ENCODE measurements at regions not wholly inside any gene's neighbourhood (a gene's known extent, or its start where the extent isn't known, plus 50 kb on each side); places are given as distances from the start of the nearest gene placed in this dataset.
"Not testable (repeated sequence)": the region's sequence is repeated elsewhere in the genome, so short reads cannot be mapped to it uniquely, and the experiment has no call there.

- Histone ChIP-seq H3K27ac (ENCODE audit: low read depth, low read length) (no peak overlapping the region), H3K4me3 (ENCODE audit: low read depth in 1 of 2, low read length in 2 of 2) (no peak overlapping the region), H3K36me3 (ENCODE audit: control insufficient read depth in 1 of 2, insufficient read depth in 2 of 2, low read length in 2 of 2) (no peaks in the 10 kb centered on the region), H3K9ac (ENCODE audit: low read depth in 1 of 2, low read length in 2 of 2) (no peak overlapping the region), H3K27me3 (ENCODE audit: control insufficient read depth in 1 of 2, insufficient read depth in 2 of 2, low read length in 2 of 2) (no peaks in the 10 kb centered on the region), H3K9me3 (ENCODE audit: control insufficient read depth in 1 of 2, low read length in 2 of 2) (no peaks in the 10 kb centered on the region), H3K4me1 (ENCODE audit: control insufficient read depth in 1 of 2, insufficient read depth in 2 of 2, low read length in 2 of 2) (no peaks in the 10 kb centered on the region)
These were observed 391.0 kb downstream of the RAP2B start for GRCh38 chr3:153552887-153553604.

DNA sequence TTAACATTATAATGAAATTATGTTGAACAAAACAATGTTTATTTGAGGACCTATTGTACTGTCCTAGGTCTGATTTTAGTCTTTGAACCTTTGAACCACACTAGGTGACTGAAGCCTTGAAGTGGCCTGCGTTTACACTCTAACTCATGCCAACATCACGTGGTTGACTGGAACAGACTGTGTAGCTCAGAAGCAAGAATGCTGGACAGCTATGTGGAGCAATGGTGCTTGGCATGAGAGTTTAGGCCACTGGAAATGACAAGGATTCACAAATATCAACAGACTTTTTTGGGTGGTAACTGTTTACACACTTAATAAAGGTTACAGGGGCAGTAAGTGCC, 391.5 kb downstream of the RAP2B start:
- Histone ChIP-seq H3K9me3 (ENCODE audit: control insufficient read depth in 1 of 2, low read length in 2 of 2) (no peaks in the 10 kb centered on the region), H3K27ac (ENCODE audit: low read depth, low read length) (no peak overlapping the region), H3K4me1 (ENCODE audit: control insufficient read depth in 1 of 2, insufficient read depth in 2 of 2, low read length in 2 of 2) (no peaks in the 10 kb centered on the region), H3K9ac (ENCODE audit: low read depth in 1 of 2, low read length in 2 of 2) (no peak overlapping the region), H3K36me3 (ENCODE audit: control insufficient read depth in 1 of 2, insufficient read depth in 2 of 2, low read length in 2 of 2) (no peaks in the 10 kb centered on the region), H3K4me3 (ENCODE audit: low read depth in 1 of 2, low read length in 2 of 2) (no peak overlapping the region), H3K27me3 (ENCODE audit: control insufficient read depth in 1 of 2, insufficient read depth in 2 of 2, low read length in 2 of 2) (no peaks in the 10 kb centered on the region)

GRCh38 chr3:153555919-153556318, 393.9 kb downstream of the RAP2B start:
- no peaks in the 10 kb centered on the region for H3K4me1 ChIP-seq (ENCODE audit: control insufficient read depth in 1 of 2, insufficient read depth in 2 of 2, low read length in 2 of 2)
- no peaks in the 10 kb centered on the region for H3K27me3 ChIP-seq (ENCODE audit: control insufficient read depth in 1 of 2, insufficient read depth in 2 of 2, low read length in 2 of 2)
- H3K36me3 ChIP-seq (ENCODE audit: control insufficient read depth in 1 of 2, insufficient read depth in 2 of 2, low read length in 2 of 2) = no peaks in the 10 kb centered on the region
- H3K27ac ChIP-seq (ENCODE audit: low read depth, low read length) = no peak overlapping the region
- H3K9ac ChIP-seq (ENCODE audit: low read depth in 1 of 2, low read length in 2 of 2) = no peak overlapping the region
- H3K9me3 ChIP-seq (ENCODE audit: control insufficient read depth in 1 of 2, low read length in 2 of 2) = no peaks in the 10 kb centered on the region
- H3K4me3 ChIP-seq (ENCODE audit: low read depth in 1 of 2, low read length in 2 of 2) = no peak overlapping the region

DNA sequence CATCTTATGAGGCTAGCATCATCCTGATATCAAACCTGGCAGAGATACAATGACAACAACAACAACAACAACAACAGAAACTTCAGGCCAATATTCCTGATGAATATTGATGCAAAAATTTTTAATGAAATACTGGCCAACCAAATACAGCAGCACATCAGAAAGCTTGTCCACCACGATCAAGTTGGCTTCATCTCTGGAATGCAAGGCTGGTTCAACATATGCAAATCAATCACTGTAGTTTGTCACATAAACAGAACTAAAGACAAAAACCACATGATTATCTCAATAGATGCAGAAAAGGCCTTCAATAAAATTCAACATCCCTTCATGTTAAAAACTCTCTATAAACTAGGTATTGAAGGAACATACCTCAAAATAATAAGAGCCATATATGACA, 397.3 kb downstream of the RAP2B start:
- H3K36me3 ChIP-seq (ENCODE audit: control insufficient read depth in 1 of 2, insufficient read depth in 2 of 2, low read length in 2 of 2); H3K9ac ChIP-seq (ENCODE audit: low read depth in 1 of 2, low read length in 2 of 2); H3K27ac ChIP-seq (ENCODE audit: low read depth, low read length); H3K9me3 ChIP-seq (ENCODE audit: control insufficient read depth in 1 of 2, low read length in 2 of 2); H3K4me3 ChIP-seq (ENCODE audit: low read depth in 1 of 2, low read length in 2 of 2); H3K4me1 ChIP-seq (ENCODE audit: control insufficient read depth in 1 of 2, insufficient read depth in 2 of 2, low read length in 2 of 2); H3K27me3 ChIP-seq (ENCODE audit: control insufficient read depth in 1 of 2, insufficient read depth in 2 of 2, low read length in 2 of 2): not testable (repeated sequence)

DNA sequence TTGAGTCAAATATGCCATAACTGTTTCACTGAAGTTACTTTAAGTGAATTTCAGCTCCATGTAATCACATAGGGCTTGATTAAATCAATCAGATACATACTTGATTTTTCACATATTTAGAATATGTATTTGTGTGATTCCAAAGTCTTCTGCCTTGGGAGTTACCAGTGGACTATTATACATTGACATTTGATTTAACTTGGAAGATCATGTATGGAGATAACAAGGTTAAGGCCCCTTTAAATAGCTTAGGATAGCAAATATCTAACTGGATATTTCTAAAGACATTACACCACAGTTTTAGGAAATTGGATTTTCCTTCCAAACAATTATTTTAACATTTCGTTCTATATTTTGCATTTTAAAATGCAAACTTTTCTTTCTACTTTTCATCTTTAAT, 405.0 kb downstream of the RAP2B start:
- H3K27me3 ChIP-seq (ENCODE audit: control insufficient read depth in 1 of 2, insufficient read depth in 2 of 2, low read length in 2 of 2) = no peaks in the 10 kb centered on the region
- H3K36me3 ChIP-seq (ENCODE audit: control insufficient read depth in 1 of 2, insufficient read depth in 2 of 2, low read length in 2 of 2) = no peaks in the 10 kb centered on the region
- H3K4me1 ChIP-seq (ENCODE audit: control insufficient read depth in 1 of 2, insufficient read depth in 2 of 2, low read length in 2 of 2) = no peaks in the 10 kb centered on the region

DNA sequence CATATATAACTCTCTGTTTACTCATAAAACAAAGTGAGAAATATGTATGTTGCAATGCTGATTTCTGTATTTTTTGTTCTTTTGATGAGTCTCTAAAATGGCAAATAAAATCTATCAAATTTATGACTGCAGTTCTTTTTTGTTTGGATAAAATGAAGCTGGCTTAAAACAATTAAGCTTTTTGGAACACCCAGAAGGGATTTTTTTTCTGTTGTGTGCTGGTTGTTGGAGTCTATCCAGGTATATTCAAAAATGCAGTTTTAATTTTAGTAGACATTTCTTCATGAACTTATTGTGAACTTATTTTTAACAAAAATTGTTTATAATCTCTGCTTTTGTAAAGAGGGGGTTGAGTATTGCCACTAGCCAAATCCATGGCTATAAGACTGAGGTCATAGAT, 405.5 kb downstream of the RAP2B start:
- H3K9me3 ChIP-seq (ENCODE audit: control insufficient read depth in 1 of 2, low read length in 2 of 2) = peaks cover 13 to 14% of the 10 kb centered on the region in 2 donors
- no peaks in the 10 kb centered on the region for H3K36me3 ChIP-seq (ENCODE audit: control insufficient read depth in 1 of 2, insufficient read depth in 2 of 2, low read length in 2 of 2)
- no peak overlapping the region for H3K4me3 ChIP-seq (ENCODE audit: low read depth in 1 of 2, low read length in 2 of 2)
- no peak overlapping the region for H3K27ac ChIP-seq (ENCODE audit: low read depth, low read length)
- H3K27me3 ChIP-seq (ENCODE audit: control insufficient read depth in 1 of 2, insufficient read depth in 2 of 2, low read length in 2 of 2) = no peaks in the 10 kb centered on the region
- H3K9ac ChIP-seq (ENCODE audit: low read depth in 1 of 2, low read length in 2 of 2) = no peak overlapping the region
- H3K4me1 ChIP-seq (ENCODE audit: control insufficient read depth in 1 of 2, insufficient read depth in 2 of 2, low read length in 2 of 2) = no peaks in the 10 kb centered on the region

More for the DNA sequence above, 405.0 kb downstream of the RAP2B start:
- Histone ChIP-seq H3K9ac (ENCODE audit: low read depth in 1 of 2, low read length in 2 of 2) (no peak overlapping the region), H3K9me3 (ENCODE audit: control insufficient read depth in 1 of 2, low read length in 2 of 2) (peaks cover 13 to 14% of the 10 kb centered on the region in 2 donors), H3K4me3 (ENCODE audit: low read depth in 1 of 2, low read length in 2 of 2) (no peak overlapping the region), H3K27ac (ENCODE audit: low read depth, low read length) (no peak overlapping the region)

- H3K9me3 ChIP-seq (ENCODE audit: control insufficient read depth in 1 of 2, low read length in 2 of 2); H3K27me3 ChIP-seq (ENCODE audit: control insufficient read depth in 1 of 2, insufficient read depth in 2 of 2, low read length in 2 of 2); H3K27ac ChIP-seq (ENCODE audit: low read depth, low read length); H3K36me3 ChIP-seq (ENCODE audit: control insufficient read depth in 1 of 2, insufficient read depth in 2 of 2, low read length in 2 of 2); H3K9ac ChIP-seq (ENCODE audit: low read depth in 1 of 2, low read length in 2 of 2); H3K4me1 ChIP-seq (ENCODE audit: control insufficient read depth in 1 of 2, insufficient read depth in 2 of 2, low read length in 2 of 2); H3K4me3 ChIP-seq (ENCODE audit: low read depth in 1 of 2, low read length in 2 of 2): not testable (repeated sequence)
These were observed 408.5 kb downstream of the RAP2B start for GRCh38 chr3:153570481-153570880.

- Histone ChIP-seq H3K9ac (ENCODE audit: low read depth in 1 of 2, low read length in 2 of 2) (no peak overlapping the region), H3K36me3 (ENCODE audit: control insufficient read depth in 1 of 2, insufficient read depth in 2 of 2, low read length in 2 of 2) (no peaks in the 10 kb centered on the region), H3K9me3 (ENCODE audit: control insufficient read depth in 1 of 2, low read length in 2 of 2) (no peaks in the 10 kb centered on the region), H3K27me3 (ENCODE audit: control insufficient read depth in 1 of 2, insufficient read depth in 2 of 2, low read length in 2 of 2) (no peaks in the 10 kb centered on the region), H3K27ac (ENCODE audit: low read depth, low read length) (no peak overlapping the region), H3K4me1 (ENCODE audit: control insufficient read depth in 1 of 2, insufficient read depth in 2 of 2, low read length in 2 of 2) (no peaks in the 10 kb centered on the region), H3K4me3 (ENCODE audit: low read depth in 1 of 2, low read length in 2 of 2) (no peak overlapping the region)
These were observed 410.1 kb downstream of the RAP2B start for GRCh38 chr3:153572165-153572564.

DNA sequence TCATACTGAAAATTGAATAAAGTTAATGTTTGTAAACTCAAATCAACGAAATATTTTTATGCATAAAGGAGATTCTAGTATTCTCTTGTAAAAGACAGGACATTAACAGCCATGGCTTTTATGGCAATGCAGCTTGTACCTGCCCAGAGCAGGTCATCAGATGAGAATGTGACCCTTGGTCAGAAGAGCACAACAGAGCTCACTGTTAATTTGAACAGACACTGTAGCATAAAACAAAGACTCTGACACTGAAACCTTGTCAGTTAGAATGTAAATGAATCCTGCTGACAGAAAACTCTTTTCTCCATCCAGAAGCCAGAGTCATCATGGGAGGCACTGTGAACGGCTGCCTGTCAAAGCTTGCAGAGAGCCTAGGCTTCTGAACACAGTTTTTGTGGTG, 410.6 kb downstream of the RAP2B start:
- no peaks in the 10 kb centered on the region for H3K36me3 ChIP-seq (ENCODE audit: control insufficient read depth in 1 of 2, insufficient read depth in 2 of 2, low read length in 2 of 2)
- no peak overlapping the region for H3K4me3 ChIP-seq (ENCODE audit: low read depth in 1 of 2, low read length in 2 of 2)
- no peak overlapping the region for H3K9ac ChIP-seq (ENCODE audit: low read depth in 1 of 2, low read length in 2 of 2)
- no peaks in the 10 kb centered on the region for H3K4me1 ChIP-seq (ENCODE audit: control insufficient read depth in 1 of 2, insufficient read depth in 2 of 2, low read length in 2 of 2)
- H3K27me3 ChIP-seq (ENCODE audit: control insufficient read depth in 1 of 2, insufficient read depth in 2 of 2, low read length in 2 of 2) = no peaks in the 10 kb centered on the region
- H3K27ac ChIP-seq (ENCODE audit: low read depth, low read length) = no peak overlapping the region
- H3K9me3 ChIP-seq (ENCODE audit: control insufficient read depth in 1 of 2, low read length in 2 of 2) = no peaks in the 10 kb centered on the region

- no peak overlapping the region for H3K27ac ChIP-seq (ENCODE audit: low read depth, low read length)
- no peaks in the 10 kb centered on the region for H3K36me3 ChIP-seq (ENCODE audit: control insufficient read depth in 1 of 2, insufficient read depth in 2 of 2, low read length in 2 of 2)
- no peak overlapping the region for H3K4me3 ChIP-seq (ENCODE audit: low read depth in 1 of 2, low read length in 2 of 2)
- no peaks in the 10 kb centered on the region for H3K4me1 ChIP-seq (ENCODE audit: control insufficient read depth in 1 of 2, insufficient read depth in 2 of 2, low read length in 2 of 2)
- no peaks in the 10 kb centered on the region for H3K9me3 ChIP-seq (ENCODE audit: control insufficient read depth in 1 of 2, low read length in 2 of 2)
- H3K9ac ChIP-seq (ENCODE audit: low read depth in 1 of 2, low read length in 2 of 2) = no peak overlapping the region
- H3K27me3 ChIP-seq (ENCODE audit: control insufficient read depth in 1 of 2, insufficient read depth in 2 of 2, low read length in 2 of 2) = no peaks in the 10 kb centered on the region
These were observed 411.5 kb downstream of the RAP2B start for GRCh38 chr3:153573481-153573880.

- no peak overlapping the region for H3K4me3 ChIP-seq (ENCODE audit: low read depth in 1 of 2, low read length in 2 of 2)
- H3K4me1 ChIP-seq (ENCODE audit: control insufficient read depth in 1 of 2, insufficient read depth in 2 of 2, low read length in 2 of 2) = no peaks in the 10 kb centered on the region
- H3K36me3 ChIP-seq (ENCODE audit: control insufficient read depth in 1 of 2, insufficient read depth in 2 of 2, low read length in 2 of 2) = no peaks in the 10 kb centered on the region
- H3K27ac ChIP-seq (ENCODE audit: low read depth, low read length) = no peak overlapping the region
- no peaks in the 10 kb centered on the region for H3K9me3 ChIP-seq (ENCODE audit: control insufficient read depth in 1 of 2, low read length in 2 of 2)
- H3K9ac ChIP-seq (ENCODE audit: low read depth in 1 of 2, low read length in 2 of 2) = no peak overlapping the region
- H3K27me3 ChIP-seq (ENCODE audit: control insufficient read depth in 1 of 2, insufficient read depth in 2 of 2, low read length in 2 of 2) = no peaks in the 10 kb centered on the region
These were observed 412.4 kb downstream of the RAP2B start for GRCh38 chr3:153574445-153574844.
